ENCODE measurements at regions not wholly inside any gene's neighbourhood (a gene's known extent, or its start where the extent isn't known, plus 50 kb on each side); places are given as distances from the start of the nearest gene placed in this dataset.

GRCh38 chr9:2299156-2299842, 284.2 kb downstream of the SMARCA2 start:
- DNase-seq (ENCODE audit: low read depth, low spot score): no peak
- in situ Hi-C loops (cut with HindIII; ENCODE audit: low pct_unique_long_range_greater_than_20kb, low sequenced_read_pairs): no loop called here

- DNase-seq (ENCODE audit: low read depth, low spot score): no peak
- in situ Hi-C loops (cut with HindIII; ENCODE audit: low pct_unique_long_range_greater_than_20kb, low sequenced_read_pairs): no loop called here
Observed at GRCh38 chr9:2299843-2300205, 284.7 kb downstream of the SMARCA2 start.

GRCh38 chr9:2300325-2300724, 285.2 kb downstream of the SMARCA2 start:
- in situ Hi-C loops (cut with HindIII; ENCODE audit: low pct_unique_long_range_greater_than_20kb, low sequenced_read_pairs): no loop called here
- DNase-seq (ENCODE audit: low read depth, low spot score): no peak

GRCh38 chr9:2302606-2303005, 287.5 kb downstream of the SMARCA2 start:
- in situ Hi-C loops (cut with HindIII; ENCODE audit: low pct_unique_long_range_greater_than_20kb, low sequenced_read_pairs): no loop called here
- no peak for DNase-seq (ENCODE audit: low read depth, low spot score)

- in situ Hi-C loops (cut with HindIII; ENCODE audit: low pct_unique_long_range_greater_than_20kb, low sequenced_read_pairs): no loop called here
- peak; percentile 3 for DNase-seq (ENCODE audit: low read depth, low spot score)
Observed at GRCh38 chr9:2303056-2303455, 287.9 kb downstream of the SMARCA2 start.

GRCh38 chr9:2307480-2307879, 292.3 kb downstream of the SMARCA2 start:
- in situ Hi-C loops (cut with HindIII; ENCODE audit: low pct_unique_long_range_greater_than_20kb, low sequenced_read_pairs): no loop called here
- peak; percentile 62 for DNase-seq (ENCODE audit: low read depth, low spot score)

GRCh38 chr9:2311920-2312319, 296.8 kb downstream of the SMARCA2 start:
- no peak for DNase-seq (ENCODE audit: low read depth, low spot score)
- in situ Hi-C loops (cut with HindIII; ENCODE audit: low pct_unique_long_range_greater_than_20kb, low sequenced_read_pairs): no loop called here

- in situ Hi-C loops (cut with HindIII; ENCODE audit: low pct_unique_long_range_greater_than_20kb, low sequenced_read_pairs): no loop called here
- no peak for DNase-seq (ENCODE audit: low read depth, low spot score)
Observed at GRCh38 chr9:2313512-2313911, 298.4 kb downstream of the SMARCA2 start.

- in situ Hi-C loops (cut with HindIII; ENCODE audit: low pct_unique_long_range_greater_than_20kb, low sequenced_read_pairs): no loop called here
Observed at GRCh38 chr9:2317591-2317990, 302.4 kb downstream of the SMARCA2 start.

GRCh38 chr9:2319421-2319820, 302.2 kb upstream of the VLDLR start:
- in situ Hi-C loops (cut with HindIII; ENCODE audit: low pct_unique_long_range_greater_than_20kb, low sequenced_read_pairs): no loop called here
- no peak for DNase-seq (ENCODE audit: low read depth, low spot score)

More at GRCh38 chr9:2317591-2317990, 302.4 kb downstream of the SMARCA2 start:
- no peak for DNase-seq (ENCODE audit: low read depth, low spot score)

GRCh38 chr9:2320114-2320513, 301.5 kb upstream of the VLDLR start:
- in situ Hi-C loops (cut with HindIII; ENCODE audit: low pct_unique_long_range_greater_than_20kb, low sequenced_read_pairs): no loop called here
- DNase-seq (ENCODE audit: low read depth, low spot score): no peak

- in situ Hi-C loops (cut with HindIII; ENCODE audit: low pct_unique_long_range_greater_than_20kb, low sequenced_read_pairs): no loop called here
- DNase-seq (ENCODE audit: low read depth, low spot score): no peak
Observed at GRCh38 chr9:2320632-2321031, 301.0 kb upstream of the VLDLR start.

GRCh38 chr9:2321523-2322148, 300.0 kb upstream of the VLDLR start:
- peak; percentile 26 for DNase-seq (ENCODE audit: low read depth, low spot score)
- in situ Hi-C loops (cut with HindIII; ENCODE audit: low pct_unique_long_range_greater_than_20kb, low sequenced_read_pairs): no loop called here

GRCh38 chr9:2324742-2325141, 296.8 kb upstream of the VLDLR start:
- in situ Hi-C loops (cut with HindIII; ENCODE audit: low pct_unique_long_range_greater_than_20kb, low sequenced_read_pairs): no loop called here
- DNase-seq (ENCODE audit: low read depth, low spot score): no peak

- in situ Hi-C loops (cut with HindIII; ENCODE audit: low pct_unique_long_range_greater_than_20kb, low sequenced_read_pairs): no loop called here
Observed at GRCh38 chr9:2332663-2333062, 288.9 kb upstream of the VLDLR start.

GRCh38 chr9:2335260-2335659, 286.3 kb upstream of the VLDLR start:
- in situ Hi-C loops (cut with HindIII; ENCODE audit: low pct_unique_long_range_greater_than_20kb, low sequenced_read_pairs): no loop called here

More at GRCh38 chr9:2332663-2333062, 288.9 kb upstream of the VLDLR start:
- no peak for DNase-seq (ENCODE audit: low read depth, low spot score)

GRCh38 chr9:2336055-2336454, 285.5 kb upstream of the VLDLR start:
- in situ Hi-C loops (cut with HindIII; ENCODE audit: low pct_unique_long_range_greater_than_20kb, low sequenced_read_pairs): no loop called here
- peak; percentile 76 for DNase-seq (ENCODE audit: low read depth, low spot score)

More at GRCh38 chr9:2335260-2335659, 286.3 kb upstream of the VLDLR start:
- DNase-seq (ENCODE audit: low read depth, low spot score): no peak

- no peak for DNase-seq (ENCODE audit: low read depth, low spot score)
- in situ Hi-C loops (cut with HindIII; ENCODE audit: low pct_unique_long_range_greater_than_20kb, low sequenced_read_pairs): no loop called here
Observed at GRCh38 chr9:2337131-2337530, 284.5 kb upstream of the VLDLR start.

GRCh38 chr9:2337627-2338026, 284.0 kb upstream of the VLDLR start:
- DNase-seq (ENCODE audit: low read depth, low spot score): no peak
- in situ Hi-C loops (cut with HindIII; ENCODE audit: low pct_unique_long_range_greater_than_20kb, low sequenced_read_pairs): no loop called here
